ENCODE measurements at regions not wholly inside any gene's neighbourhood (a gene's known extent, or its start where the extent isn't known, plus 50 kb on each side); places are given as distances from the start of the nearest gene placed in this dataset.

GRCh38 chr17:54744750-54745149 lies 155.9 kb upstream of the TOM1L1 start:
- TF ChIP-seq EP300 (IDR thresholded peaks at IDR 0.05) (no peak), CTCF (IDR thresholded peaks at IDR 0.05) (no peak), POLR2A (IDR thresholded peaks at IDR 0.05) (no peak), POLR2AphosphoS5 (IDR thresholded peaks at IDR 0.05) (no peak)

Measured in stomach (tissue), 4 donors.